Stimulated activated CD8-positive, alpha-beta memory T cell treated with anti-CD3 and anti-CD28 coated beads, Interleukin-4, amount 100 ng/mL, for 24 hours (primary cell): ENCODE measurements at regions not wholly inside any gene's neighbourhood (a gene's known extent, or its start where the extent isn't known, plus 50 kb on each side); places are given as distances from the start of the nearest gene placed in this dataset.

Experiments
- DNase-seq: peaks from one replicate; pipeline ENCODE4 v3.0.0-alpha.2; 2020; ENCODE audit warnings: low read depth

GRCh38 chr2:120567128-120567527 is 168.5 kb upstream of the GLI2 start:
- DNase-seq: no peak

- no peak for DNase-seq
Observed at GRCh38 chr2:120568089-120568974, 167.3 kb upstream of the GLI2 start.

GRCh38 chr2:120568975-120569268 is 166.7 kb upstream of the GLI2 start:
- DNase-seq: no peak

GRCh38 chr2:120570001-120570400 is 165.7 kb upstream of the GLI2 start:
- DNase-seq: no peak

- DNase-seq: no peak
Observed at GRCh38 chr2:120570546-120570945, 165.1 kb upstream of the GLI2 start.

- DNase-seq: no peak
Observed at GRCh38 chr2:120571015-120571728, 164.5 kb upstream of the GLI2 start.

- no peak for DNase-seq
Observed at GRCh38 chr2:120572226-120572625, 163.4 kb upstream of the GLI2 start.

GRCh38 chr2:120574620-120575019 is 161.0 kb upstream of the GLI2 start:
- DNase-seq: no peak

GRCh38 chr2:120575966-120576365 is 159.7 kb upstream of the GLI2 start:
- no peak for DNase-seq

GRCh38 chr2:120576509-120577474 is 158.9 kb upstream of the GLI2 start:
- DNase-seq: no peak

- DNase-seq: no peak
Observed at GRCh38 chr2:120577721-120578295, 157.9 kb upstream of the GLI2 start.

GRCh38 chr2:120578576-120579352 is 156.9 kb upstream of the GLI2 start:
- no peak for DNase-seq

GRCh38 chr2:120579916-120580685 is 155.6 kb upstream of the GLI2 start:
- no peak for DNase-seq

- no peak for DNase-seq
Observed at GRCh38 chr2:120580709-120581108, 155.0 kb upstream of the GLI2 start.

- no peak for DNase-seq
Observed at GRCh38 chr2:120583121-120583520, 152.5 kb upstream of the GLI2 start.

- no peak for DNase-seq
Observed at GRCh38 chr2:120583851-120584570, 151.7 kb upstream of the GLI2 start.

GRCh38 chr2:120586507-120587278 is 149.0 kb upstream of the GLI2 start:
- DNase-seq: no peak

- DNase-seq: no peak
Observed at GRCh38 chr2:120587279-120587996, 148.2 kb upstream of the GLI2 start.
